ENCODE measurements at regions not wholly inside any gene's neighbourhood (a gene's known extent, or its start where the extent isn't known, plus 50 kb on each side); places are given as distances from the start of the nearest gene placed in this dataset.

DNA sequence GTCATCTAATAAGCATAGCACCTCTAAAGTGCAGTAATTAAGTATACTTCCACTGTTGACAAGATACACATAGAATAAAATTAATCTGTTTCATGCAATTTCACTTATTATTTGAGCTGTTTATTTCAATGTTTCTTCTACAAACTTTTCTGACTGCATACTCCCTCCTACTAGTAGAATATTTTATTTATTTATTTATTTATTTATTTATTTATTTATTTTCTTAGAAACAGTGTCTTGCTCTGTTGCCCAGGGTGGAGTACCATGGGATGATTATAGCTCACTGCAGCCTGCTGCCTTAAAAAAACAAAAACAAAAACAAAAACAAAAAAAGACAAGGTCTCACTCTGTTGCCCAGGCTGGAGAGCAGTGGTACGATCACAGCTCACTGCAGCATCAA, 68.4 kb upstream of the KITLG start:
- TF ChIP-seq, protein P1, sequence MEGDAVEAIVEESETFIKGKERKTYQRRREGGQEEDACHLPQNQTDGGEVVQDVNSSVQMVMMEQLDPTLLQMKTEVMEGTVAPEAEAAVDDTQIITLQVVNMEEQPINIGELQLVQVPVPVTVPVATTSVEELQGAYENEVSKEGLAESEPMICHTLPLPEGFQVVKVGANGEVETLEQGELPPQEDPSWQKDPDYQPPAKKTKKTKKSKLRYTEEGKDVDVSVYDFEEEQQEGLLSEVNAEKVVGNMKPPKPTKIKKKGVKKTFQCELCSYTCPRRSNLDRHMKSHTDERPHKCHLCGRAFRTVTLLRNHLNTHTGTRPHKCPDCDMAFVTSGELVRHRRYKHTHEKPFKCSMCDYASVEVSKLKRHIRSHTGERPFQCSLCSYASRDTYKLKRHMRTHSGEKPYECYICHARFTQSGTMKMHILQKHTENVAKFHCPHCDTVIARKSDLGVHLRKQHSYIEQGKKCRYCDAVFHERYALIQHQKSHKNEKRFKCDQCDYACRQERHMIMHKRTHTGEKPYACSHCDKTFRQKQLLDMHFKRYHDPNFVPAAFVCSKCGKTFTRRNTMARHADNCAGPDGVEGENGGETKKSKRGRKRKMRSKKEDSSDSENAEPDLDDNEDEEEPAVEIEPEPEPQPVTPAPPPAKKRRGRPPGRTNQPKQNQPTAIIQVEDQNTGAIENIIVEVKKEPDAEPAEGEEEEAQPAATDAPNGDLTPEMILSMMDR (IDR thresholded peaks at IDR 0.05; ENCODE audit: insufficient read depth, low read depth, low read length, missing control alignments): no peak
- no peak overlapping the region for H3K4me3 ChIP-seq (ENCODE audit: low read depth, low read length)
- DNase-seq (ENCODE audit: low read depth): no peak

DNA sequence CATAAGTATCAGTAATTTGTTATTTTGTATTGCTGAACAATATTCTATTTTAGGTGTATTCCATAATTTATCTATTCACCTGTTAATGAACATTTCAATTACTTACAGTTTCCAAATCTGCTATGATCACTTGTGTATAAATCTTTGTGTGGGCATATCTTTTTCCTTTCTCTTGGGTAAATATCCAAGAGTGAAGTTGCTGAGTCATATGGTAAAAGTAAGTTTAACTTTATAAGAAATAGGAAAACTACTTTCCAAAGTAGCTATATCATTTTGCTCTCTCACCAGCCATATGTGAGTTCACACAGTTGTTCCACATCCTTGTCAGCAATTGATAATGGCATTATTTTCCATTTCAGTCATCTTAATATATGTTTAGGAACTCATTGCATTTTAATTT, 66.6 kb upstream of the KITLG start:
- no peak overlapping the region for H3K4me3 ChIP-seq (ENCODE audit: low read depth, low read length)
- TF ChIP-seq, protein P1 (IDR thresholded peaks at IDR 0.05; ENCODE audit: insufficient read depth, low read depth, low read length, missing control alignments): no peak
- DNase-seq (ENCODE audit: low read depth): no peak

DNA sequence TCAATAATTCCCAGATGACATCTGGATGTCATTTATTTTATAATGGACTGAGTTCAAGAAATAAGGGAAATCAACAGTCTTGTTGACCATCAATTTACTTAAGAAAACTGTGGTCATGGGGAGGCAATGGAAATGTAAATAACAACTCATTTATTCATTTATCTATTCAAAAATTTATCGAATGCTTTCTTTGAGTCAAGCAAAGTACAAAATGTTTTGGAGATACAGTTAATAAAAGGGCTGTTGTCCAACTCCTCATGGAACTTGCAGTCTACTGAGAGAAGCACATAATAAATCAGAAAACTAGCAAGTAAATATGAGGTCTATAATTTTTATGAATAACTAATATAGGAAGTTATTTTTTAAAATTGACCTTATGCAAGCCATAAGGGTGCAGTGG, 65.5 kb upstream of the KITLG start:
- DNase-seq (ENCODE audit: low read depth): no peak
- TF ChIP-seq, protein P1 (IDR thresholded peaks at IDR 0.05; ENCODE audit: insufficient read depth, low read depth, low read length, missing control alignments): no peak
- H3K4me3 ChIP-seq (ENCODE audit: low read depth, low read length): no peak overlapping the region

DNA sequence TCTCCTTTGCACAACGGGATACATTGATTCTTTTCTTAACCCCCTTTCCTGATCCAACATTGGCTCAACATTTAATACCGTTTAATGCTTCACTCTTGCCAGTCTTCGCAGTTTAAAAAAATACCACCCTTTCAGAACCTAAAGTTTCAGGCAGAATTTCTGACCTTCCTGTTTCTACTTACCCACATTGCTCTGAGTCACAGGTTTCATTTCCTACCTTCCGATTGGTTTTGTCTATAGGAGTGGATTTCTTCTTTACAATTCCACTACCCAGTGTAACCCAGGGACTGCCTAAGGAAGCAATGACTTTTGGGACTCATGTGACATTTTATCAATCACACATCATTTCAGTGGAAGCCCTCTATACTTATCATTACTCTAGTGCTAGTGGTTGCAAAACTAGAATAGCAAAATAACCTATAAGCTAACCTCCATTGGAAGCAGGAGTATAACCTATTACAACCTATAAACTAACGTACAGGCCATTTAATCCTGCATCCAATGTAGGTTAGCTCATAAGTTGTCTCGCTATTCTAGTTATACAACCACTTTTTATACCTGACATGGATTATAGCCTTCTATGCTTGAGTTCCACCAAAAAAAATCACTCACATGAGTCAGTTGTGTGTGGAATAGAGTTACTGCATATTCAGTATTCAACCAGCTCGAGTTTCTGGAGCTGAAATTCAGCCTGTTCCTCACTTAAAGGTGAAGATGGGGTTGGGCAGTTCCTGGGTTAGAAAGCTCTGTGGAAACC, 64.9 kb upstream of the KITLG start:
- DNase-seq (ENCODE audit: low read depth): no peak
- H3K4me3 ChIP-seq (ENCODE audit: low read depth, low read length): no peak overlapping the region
- TF ChIP-seq, protein P1 (IDR thresholded peaks at IDR 0.05; ENCODE audit: insufficient read depth, low read depth, low read length, missing control alignments): no peak

DNA sequence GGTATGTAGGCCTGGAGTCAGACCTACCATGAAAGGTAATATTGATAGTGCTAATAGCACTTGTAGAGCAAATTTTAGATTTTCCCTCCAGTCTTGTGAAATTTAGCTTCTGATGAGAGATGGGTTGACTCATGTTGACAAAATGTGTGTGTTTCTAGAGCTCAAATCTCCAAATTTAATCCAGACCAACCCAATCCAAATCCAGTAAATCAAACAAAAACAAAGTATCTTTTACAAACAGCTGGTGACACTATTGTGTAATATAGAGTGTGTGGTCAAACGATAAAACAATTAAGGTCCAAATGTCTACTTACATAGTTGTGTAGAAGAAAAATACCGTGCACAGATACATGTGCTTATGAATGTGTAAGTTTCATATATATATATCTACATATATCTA, 63.4 kb upstream of the KITLG start:
- TF ChIP-seq, protein P1 (IDR thresholded peaks at IDR 0.05; ENCODE audit: insufficient read depth, low read depth, low read length, missing control alignments): no peak
- H3K4me3 ChIP-seq (ENCODE audit: low read depth, low read length): no peak overlapping the region
- DNase-seq (ENCODE audit: low read depth): no peak

DNA sequence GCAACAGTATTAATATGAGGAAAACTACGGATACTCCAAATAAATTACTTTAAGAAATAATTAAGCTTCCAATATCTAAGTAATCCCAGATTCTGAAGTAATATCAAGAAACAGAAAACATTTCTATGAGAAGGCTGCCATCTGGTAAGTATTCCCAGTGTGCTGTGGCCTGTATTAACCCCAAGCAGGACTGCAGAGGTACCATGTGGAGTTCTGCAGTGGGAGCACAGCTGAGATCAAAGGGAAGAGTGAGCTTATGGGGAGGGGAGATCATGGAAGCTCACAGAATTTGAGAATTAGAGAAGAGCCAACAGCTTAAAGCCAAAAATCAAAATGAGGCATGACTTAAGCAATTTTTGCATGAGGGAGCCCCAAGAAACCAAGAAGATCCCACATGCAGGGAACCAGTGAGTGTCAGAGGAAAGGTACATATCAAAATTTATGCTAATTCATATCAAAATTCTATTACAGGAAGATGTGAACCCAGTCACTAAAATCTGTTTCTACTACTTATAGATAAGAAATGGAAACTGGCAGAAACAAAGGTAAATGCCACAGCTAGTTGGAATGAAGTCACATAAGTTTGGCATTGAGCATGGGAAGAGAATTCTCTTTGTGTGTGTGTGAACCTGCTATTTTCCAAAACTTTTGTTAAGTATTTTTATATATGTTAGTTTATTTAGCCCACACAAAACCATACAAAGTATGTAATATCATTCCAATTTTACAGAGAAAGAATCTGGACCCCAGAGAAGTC, 62.6 kb upstream of the KITLG start:
- H3K4me3 ChIP-seq (ENCODE audit: low read depth, low read length): no peak overlapping the region
- DNase-seq (ENCODE audit: low read depth): no peak
- TF ChIP-seq, protein P1 (IDR thresholded peaks at IDR 0.05; ENCODE audit: insufficient read depth, low read depth, low read length, missing control alignments): no peak

Measured in GM12865 (cell line).